WERI-Rb-1 (cell line): ENCODE measurements at regions not wholly inside any gene's neighbourhood (a gene's known extent, or its start where the extent isn't known, plus 50 kb on each side); places are given as distances from the start of the nearest gene placed in this dataset.

Source experiments
- DNase-seq: peaks from one replicate; pipeline ENCODE4 v3.0.0-alpha.2; 2020
- H3K27ac ChIP-seq: fragments of 250-450 bp; sonication (Bioruptor Pico); 2 replicates; pipeline ENCODE4 v1.5.1; 2020; ENCODE audit warnings: mild to moderate bottlenecking, moderate library complexity
- H3K27me3 ChIP-seq: fragments of 250-450 bp; sonication (Bioruptor Pico); 2 replicates; pipeline ENCODE4 v1.5.1; 2021; ENCODE audit warnings: mild to moderate bottlenecking, low read depth, moderate library complexity; ENCODE audit not compliant: insufficient read depth, severe bottlenecking
- H3K36me3 ChIP-seq: fragments of 250-450 bp; sonication (Bioruptor Pico); 2 replicates; pipeline ENCODE4 v1.5.1; 2020; ENCODE audit warnings: mild to moderate bottlenecking, moderate library complexity
- H3K4me3 ChIP-seq: 2 replicates; pipeline ENCODE4 v1.5.1; 2011; ENCODE audit warnings: low read depth, mild to moderate bottlenecking, control low read depth, low read length
- H3K9me3 ChIP-seq: fragments of 250-450 bp; sonication (Bioruptor Pico); 2 replicates; pipeline ENCODE4 v1.5.1; 2021; ENCODE audit warnings: mild to moderate bottlenecking, moderate library complexity; ENCODE audit not compliant: severe bottlenecking
- TF ChIP-seq, protein P1 (sequence below): IDR thresholded peaks from 2 replicates; pipeline ENCODE4 v1.5.1; 2011; ENCODE audit warnings: low read depth, mild to moderate bottlenecking, control low read depth, inconsistent platforms, low read length

GRCh38 chr6:125678601-125679000, 70.8 kb upstream of the HEY2 start:
- DNase-seq, result no peak

DNA sequence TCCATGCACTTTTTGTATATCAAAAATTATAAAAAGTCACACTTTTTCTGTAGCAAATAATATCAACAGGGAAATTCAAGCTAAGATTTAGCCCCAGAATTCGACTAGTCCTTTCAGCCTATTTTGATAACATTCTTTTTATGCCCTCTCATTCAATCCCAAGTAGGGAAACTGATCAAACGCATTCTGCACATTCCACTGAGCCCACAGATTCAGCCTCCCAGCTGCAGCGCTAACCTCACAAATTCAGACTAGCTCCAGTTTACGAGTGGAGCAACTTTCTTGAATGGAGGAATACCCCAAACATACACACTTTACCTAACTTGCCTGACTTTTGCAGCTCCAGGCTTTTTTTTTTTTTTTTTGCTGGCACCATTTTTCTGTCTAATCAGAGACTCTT, 70.3 kb upstream of the HEY2 start:
- Histone ChIP-seq H3K9me3 (no peaks in the 10 kb centered on the region), H3K4me3 (no peak overlapping the region), H3K27me3 (no peaks in the 10 kb centered on the region), H3K36me3 (no peaks in the 10 kb centered on the region), H3K27ac (no peak overlapping the region)
- TF ChIP-seq, protein P1, sequence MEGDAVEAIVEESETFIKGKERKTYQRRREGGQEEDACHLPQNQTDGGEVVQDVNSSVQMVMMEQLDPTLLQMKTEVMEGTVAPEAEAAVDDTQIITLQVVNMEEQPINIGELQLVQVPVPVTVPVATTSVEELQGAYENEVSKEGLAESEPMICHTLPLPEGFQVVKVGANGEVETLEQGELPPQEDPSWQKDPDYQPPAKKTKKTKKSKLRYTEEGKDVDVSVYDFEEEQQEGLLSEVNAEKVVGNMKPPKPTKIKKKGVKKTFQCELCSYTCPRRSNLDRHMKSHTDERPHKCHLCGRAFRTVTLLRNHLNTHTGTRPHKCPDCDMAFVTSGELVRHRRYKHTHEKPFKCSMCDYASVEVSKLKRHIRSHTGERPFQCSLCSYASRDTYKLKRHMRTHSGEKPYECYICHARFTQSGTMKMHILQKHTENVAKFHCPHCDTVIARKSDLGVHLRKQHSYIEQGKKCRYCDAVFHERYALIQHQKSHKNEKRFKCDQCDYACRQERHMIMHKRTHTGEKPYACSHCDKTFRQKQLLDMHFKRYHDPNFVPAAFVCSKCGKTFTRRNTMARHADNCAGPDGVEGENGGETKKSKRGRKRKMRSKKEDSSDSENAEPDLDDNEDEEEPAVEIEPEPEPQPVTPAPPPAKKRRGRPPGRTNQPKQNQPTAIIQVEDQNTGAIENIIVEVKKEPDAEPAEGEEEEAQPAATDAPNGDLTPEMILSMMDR, result no peak
- no peak for DNase-seq

More at GRCh38 chr6:125678601-125679000, 70.8 kb upstream of the HEY2 start:
- TF ChIP-seq, protein P1, result no peak
- Histone ChIP-seq H3K4me3 (no peak overlapping the region), H3K27ac (no peak overlapping the region), H3K9me3 (no peaks in the 10 kb centered on the region), H3K36me3 (no peaks in the 10 kb centered on the region), H3K27me3 (no peaks in the 10 kb centered on the region)

DNA sequence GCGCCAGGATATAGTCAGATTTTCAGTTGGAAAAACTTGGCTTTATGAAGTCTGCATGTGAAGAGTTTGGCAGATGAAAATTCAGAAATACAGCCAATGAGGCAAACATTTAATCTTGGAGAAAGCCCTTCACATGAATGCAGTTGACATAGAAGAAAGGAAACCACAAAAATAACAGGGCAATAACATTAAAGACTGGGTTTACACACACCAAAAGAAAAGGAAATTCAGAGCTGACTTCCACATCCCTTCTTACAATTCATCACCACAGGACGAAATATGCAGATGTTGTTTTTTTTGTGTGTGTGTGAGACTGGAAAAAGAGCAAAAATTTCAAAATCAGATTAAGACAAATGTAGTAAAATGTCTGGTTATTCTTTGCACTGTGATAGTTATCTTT, 69.8 kb upstream of the HEY2 start:
- Histone ChIP-seq H3K4me3 (no peak overlapping the region), H3K27ac (no peak overlapping the region), H3K9me3 (no peaks in the 10 kb centered on the region), H3K36me3 (no peaks in the 10 kb centered on the region), H3K27me3 (no peaks in the 10 kb centered on the region)
- TF ChIP-seq, protein P1, result no peak
- DNase-seq, result no peak

DNA sequence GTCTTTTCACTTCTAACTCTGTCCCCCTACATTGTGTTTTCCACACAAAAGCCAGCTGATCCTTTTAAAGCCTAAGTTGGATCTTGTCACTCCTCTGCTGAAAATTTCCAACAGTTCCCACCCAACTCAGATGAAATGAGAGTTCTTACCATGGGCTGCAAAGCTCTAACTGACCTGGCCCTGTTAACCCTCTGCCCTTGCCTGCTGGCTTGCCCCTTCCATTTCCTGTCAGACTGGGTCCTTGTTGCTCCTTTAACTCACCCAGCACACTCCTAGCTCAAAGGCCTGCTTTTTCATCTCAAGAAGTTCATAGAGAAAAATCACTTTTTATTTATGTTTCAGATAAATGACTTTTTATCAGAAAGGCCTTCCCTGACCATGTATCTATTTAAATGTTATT, 66.5 kb upstream of the HEY2 start:
- Histone ChIP-seq H3K9me3 (no peaks in the 10 kb centered on the region), H3K36me3 (no peaks in the 10 kb centered on the region), H3K27me3 (no peaks in the 10 kb centered on the region), H3K4me3 (no peak overlapping the region), H3K27ac (no peak overlapping the region)
- TF ChIP-seq, protein P1, result no peak
- DNase-seq, result no peak

DNA sequence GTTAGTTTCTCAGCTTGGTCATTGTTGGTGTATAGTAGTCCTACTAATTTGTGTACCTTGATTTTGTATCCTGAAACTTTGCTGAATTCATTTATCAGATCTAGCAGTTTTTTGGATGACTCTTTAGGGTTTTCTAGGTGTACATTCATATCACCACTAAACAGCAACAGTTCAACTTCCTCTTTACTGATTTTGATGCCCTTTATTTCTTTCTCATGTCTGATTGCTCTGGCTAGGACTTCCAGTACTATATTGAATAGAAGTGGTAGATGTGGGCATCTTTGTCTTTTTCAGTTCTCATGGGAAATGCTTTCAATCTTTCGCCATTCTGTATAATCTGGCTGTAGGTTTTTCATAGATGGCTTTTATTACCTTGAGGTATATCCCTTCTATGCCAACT, 61.3 kb upstream of the HEY2 start:
- Histone ChIP-seq H3K27me3 (no peaks in the 10 kb centered on the region), H3K27ac (no peak overlapping the region), H3K36me3 (no peaks in the 10 kb centered on the region), H3K4me3 (no peak overlapping the region), H3K9me3 (peaks cover 4% of the 10 kb centered on the region)
- no peak for DNase-seq
- TF ChIP-seq, protein P1, result no peak

DNA sequence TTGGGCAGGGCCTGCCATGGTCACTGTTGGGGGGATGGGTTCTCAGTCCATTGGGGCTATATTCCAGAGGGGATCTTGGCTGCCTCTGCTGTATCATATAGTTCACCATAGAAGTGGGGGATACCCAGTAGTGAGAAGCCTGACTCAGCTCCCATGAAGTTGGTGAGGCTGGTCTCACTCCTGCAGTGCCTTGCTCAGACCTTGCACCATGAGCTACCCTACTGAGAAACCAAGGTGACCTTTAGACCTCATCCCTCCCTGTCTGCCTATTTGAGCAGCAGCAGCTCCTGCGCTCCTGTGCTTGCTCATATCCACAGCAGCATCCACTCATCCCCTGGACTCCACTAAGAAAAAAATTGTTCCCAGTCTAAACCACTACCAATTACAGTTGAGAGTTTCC, 56.0 kb upstream of the HEY2 start:
- no peaks in the 10 kb centered on the region for H3K36me3 ChIP-seq
- no peak overlapping the region for H3K4me3 ChIP-seq
- no peaks in the 10 kb centered on the region for H3K27me3 ChIP-seq
- H3K9me3 ChIP-seq, result peaks cover 4% of the 10 kb centered on the region
- no peak overlapping the region for H3K27ac ChIP-seq
- no peak for DNase-seq
- TF ChIP-seq, protein P1, result no peak
